Tibial nerve (tissue), 4 donors: ENCODE measurements at regions not wholly inside any gene's neighbourhood (a gene's known extent, or its start where the extent isn't known, plus 50 kb on each side); places are given as distances from the start of the nearest gene placed in this dataset.

Experiments used
- CTCF ChIP-seq, 5 experiments: fragments of 200-600 bp in 3 of 5; fragments of 450-650 bp in 2 of 5; sonication (generic) in 3 of 5; IDR thresholded peaks; one replicate each; pipeline ENCODE4 v1.5.1; 2016 to 2019; ENCODE audit warnings: antibody characterized with exemption in 5 of 5, mild to moderate bottlenecking in 3 of 5, moderate library complexity in 2 of 5
- EP300 ChIP-seq, 2 donors: sonication (generic); formaldehyde crosslinking; IDR thresholded peaks; one replicate each; pipeline ENCODE4 v1.6.1; 2017; ENCODE audit warnings: antibody characterized with exemption in 2 of 2, mild to moderate bottlenecking in 1 of 2
- POLR2A ChIP-seq, 2 donors: fragments of 450-650 bp; IDR thresholded peaks; one replicate each; pipeline ENCODE4 v1.6.1; 2017; ENCODE audit warnings: antibody characterized with exemption in 2 of 2, mild to moderate bottlenecking in 2 of 2, moderate library complexity in 2 of 2

GRCh38 chr12:25376407-25376806 is 125.7 kb upstream of the KRAS start:
- TF ChIP-seq POLR2A (IDR thresholded peaks at IDR 0.05) (no peak), CTCF (IDR thresholded peaks at IDR 0.05) (no peak), EP300 (IDR thresholded peaks at IDR 0.05) (no peak)
